HEK293 (cell line): ENCODE measurements at regions not wholly inside any gene's neighbourhood (a gene's known extent, or its start where the extent isn't known, plus 50 kb on each side); places are given as distances from the start of the nearest gene placed in this dataset.

ENCODE experiments used
- ZSCAN18 ChIP-seq: fragments of 450-650 bp; formaldehyde crosslinking; IDR thresholded peaks from 2 replicates; pipeline ENCODE4 v1.5.1; 2016; ENCODE audit warnings: missing biosample characterization, missing genetic modification characterization
- TF ChIP-seq, protein P1 (sequence below): fragments of 450-650 bp; formaldehyde crosslinking; conservative IDR thresholded peaks from 2 replicates; pipeline ENCODE4 v1.5.1; 2016; ENCODE audit warnings: low read depth, missing biosample characterization, missing genetic modification characterization

DNA sequence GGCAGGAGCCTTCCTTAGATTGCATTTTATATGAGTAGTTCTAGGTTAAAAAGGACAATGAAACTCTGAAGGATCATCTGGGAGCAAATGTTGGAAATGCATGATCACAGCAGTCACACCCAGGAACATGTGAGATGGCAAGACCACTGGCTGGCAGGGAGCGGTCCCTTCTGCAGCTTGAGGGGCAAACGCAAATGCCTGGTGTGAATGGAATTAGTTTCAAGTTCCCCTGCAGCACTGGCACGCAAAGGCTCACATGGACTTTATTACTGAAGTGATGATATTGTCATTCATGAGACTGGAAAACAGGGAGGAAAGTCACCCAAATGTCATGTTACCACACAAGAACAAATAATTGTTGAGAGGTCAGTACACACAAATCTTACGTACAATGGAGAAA lies 223.3 kb downstream of the FBXO15 start:
- no peak for TF ChIP-seq ZSCAN18
- TF ChIP-seq, protein P1, sequence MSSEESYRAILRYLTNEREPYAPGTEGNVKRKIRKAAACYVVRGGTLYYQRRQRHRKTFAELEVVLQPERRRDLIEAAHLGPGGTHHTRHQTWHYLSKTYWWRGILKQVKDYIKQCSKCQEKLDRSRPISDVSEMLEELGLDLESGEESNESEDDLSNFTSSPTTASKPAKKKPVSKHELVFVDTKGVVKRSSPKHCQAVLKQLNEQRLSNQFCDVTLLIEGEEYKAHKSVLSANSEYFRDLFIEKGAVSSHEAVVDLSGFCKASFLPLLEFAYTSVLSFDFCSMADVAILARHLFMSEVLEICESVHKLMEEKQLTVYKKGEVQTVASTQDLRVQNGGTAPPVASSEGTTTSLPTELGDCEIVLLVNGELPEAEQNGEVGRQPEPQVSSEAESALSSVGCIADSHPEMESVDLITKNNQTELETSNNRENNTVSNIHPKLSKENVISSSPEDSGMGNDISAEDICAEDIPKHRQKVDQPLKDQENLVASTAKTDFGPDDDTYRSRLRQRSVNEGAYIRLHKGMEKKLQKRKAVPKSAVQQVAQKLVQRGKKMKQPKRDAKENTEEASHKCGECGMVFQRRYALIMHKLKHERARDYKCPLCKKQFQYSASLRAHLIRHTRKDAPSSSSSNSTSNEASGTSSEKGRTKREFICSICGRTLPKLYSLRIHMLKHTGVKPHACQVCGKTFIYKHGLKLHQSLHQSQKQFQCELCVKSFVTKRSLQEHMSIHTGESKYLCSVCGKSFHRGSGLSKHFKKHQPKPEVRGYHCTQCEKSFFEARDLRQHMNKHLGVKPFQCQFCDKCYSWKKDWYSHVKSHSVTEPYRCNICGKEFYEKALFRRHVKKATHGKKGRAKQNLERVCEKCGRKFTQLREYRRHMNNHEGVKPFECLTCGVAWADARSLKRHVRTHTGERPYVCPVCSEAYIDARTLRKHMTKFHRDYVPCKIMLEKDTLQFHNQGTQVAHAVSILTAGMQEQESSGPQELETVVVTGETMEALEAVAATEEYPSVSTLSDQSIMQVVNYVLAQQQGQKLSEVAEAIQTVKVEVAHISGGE (tag by site-specific recombination), result no peak
